ENCODE measurements at regions not wholly inside any gene's neighbourhood (a gene's known extent, or its start where the extent isn't known, plus 50 kb on each side); places are given as distances from the start of the nearest gene placed in this dataset.

- TF ChIP-seq CTCF (IDR thresholded peaks at IDR 0.05; ENCODE audit: poor library complexity) (no peak), EZH2 (IDR thresholded peaks at IDR 0.05; ENCODE audit: borderline replicate concordance) (no peak)
These were observed 338.5 kb downstream of the PCDH7 start for GRCh38 chr4:31058656-31059055.
